ENCODE measurements at regions not wholly inside any gene's neighbourhood (a gene's known extent, or its start where the extent isn't known, plus 50 kb on each side); places are given as distances from the start of the nearest gene placed in this dataset.

DNA sequence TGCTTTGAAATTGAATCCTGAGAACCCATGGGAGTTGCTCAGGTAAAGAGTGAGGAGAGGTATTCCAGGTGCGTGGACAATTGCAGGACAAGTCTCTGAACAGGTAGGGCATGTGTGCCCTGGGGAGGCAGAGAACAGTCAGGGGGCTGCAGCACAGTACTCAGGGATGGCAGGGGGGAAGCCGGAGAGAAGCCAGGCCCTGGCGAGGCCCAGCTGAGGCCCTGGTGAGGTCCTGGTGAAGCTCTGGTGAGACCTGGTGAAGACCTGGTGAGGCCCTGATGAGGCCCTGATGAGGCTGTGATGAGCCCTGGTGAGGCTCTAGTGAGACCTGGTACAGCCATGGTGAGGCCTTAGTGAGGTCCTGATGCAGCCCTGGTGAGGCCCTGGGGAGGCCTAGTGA lies 155.5 kb upstream of the GDF10 start:
- TF ChIP-seq, protein P1, sequence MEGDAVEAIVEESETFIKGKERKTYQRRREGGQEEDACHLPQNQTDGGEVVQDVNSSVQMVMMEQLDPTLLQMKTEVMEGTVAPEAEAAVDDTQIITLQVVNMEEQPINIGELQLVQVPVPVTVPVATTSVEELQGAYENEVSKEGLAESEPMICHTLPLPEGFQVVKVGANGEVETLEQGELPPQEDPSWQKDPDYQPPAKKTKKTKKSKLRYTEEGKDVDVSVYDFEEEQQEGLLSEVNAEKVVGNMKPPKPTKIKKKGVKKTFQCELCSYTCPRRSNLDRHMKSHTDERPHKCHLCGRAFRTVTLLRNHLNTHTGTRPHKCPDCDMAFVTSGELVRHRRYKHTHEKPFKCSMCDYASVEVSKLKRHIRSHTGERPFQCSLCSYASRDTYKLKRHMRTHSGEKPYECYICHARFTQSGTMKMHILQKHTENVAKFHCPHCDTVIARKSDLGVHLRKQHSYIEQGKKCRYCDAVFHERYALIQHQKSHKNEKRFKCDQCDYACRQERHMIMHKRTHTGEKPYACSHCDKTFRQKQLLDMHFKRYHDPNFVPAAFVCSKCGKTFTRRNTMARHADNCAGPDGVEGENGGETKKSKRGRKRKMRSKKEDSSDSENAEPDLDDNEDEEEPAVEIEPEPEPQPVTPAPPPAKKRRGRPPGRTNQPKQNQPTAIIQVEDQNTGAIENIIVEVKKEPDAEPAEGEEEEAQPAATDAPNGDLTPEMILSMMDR (IDR thresholded peaks at IDR 0.05): no peak
- TF ChIP-seq POLR2A (IDR thresholded peaks at IDR 0.05) (no peak), EP300 (IDR thresholded peaks at IDR 0.05) (no peak)
